HUES64 (cell line): ENCODE measurements at regions not wholly inside any gene's neighbourhood (a gene's known extent, or its start where the extent isn't known, plus 50 kb on each side); places are given as distances from the start of the nearest gene placed in this dataset.

Source experiments
- H3K27ac ChIP-seq: 2 replicates; pipeline ENCODE4 v1.7.0; 2013; ENCODE audit warnings: low read depth, low read length, inconsistent platforms
- H3K27me3 ChIP-seq: 2 replicates; pipeline ENCODE4 v1.6.1; 2013; ENCODE audit warnings: mild to moderate bottlenecking, low read length; ENCODE audit not compliant: insufficient read depth
- H3K36me3 ChIP-seq: 2 replicates; pipeline ENCODE4 v1.6.1; 2013; ENCODE audit warnings: mild to moderate bottlenecking, low read length; ENCODE audit not compliant: insufficient read depth
- H3K4me1 ChIP-seq: 2 replicates; pipeline ENCODE4 v1.6.1; 2013; ENCODE audit warnings: mild to moderate bottlenecking, low read length, moderate library complexity; ENCODE audit not compliant: insufficient read depth
- H3K4me3 ChIP-seq: 2 replicates; pipeline ENCODE4 v1.5.1; 2013; ENCODE audit warnings: mild to moderate bottlenecking, low read length, moderate library complexity
- H3K9ac ChIP-seq: 2 replicates; pipeline ENCODE4 v1.6.1; 2013; ENCODE audit warnings: mild to moderate bottlenecking, low read depth, low read length
- H3K9me3 ChIP-seq: 2 replicates; pipeline ENCODE4 v1.6.1; 2013; ENCODE audit warnings: low read depth, low read length; ENCODE audit not compliant: insufficient read depth
- WGBS: fragments of 150-250, 120-280 bp; methylation state at CpG from one replicate; pipeline ENCODE4 v1.1.7; 2013; ENCODE audit warnings: missing lambda C conversion rate; 5-methylcytosine and 5-hydroxymethylcytosine counted together

DNA sequence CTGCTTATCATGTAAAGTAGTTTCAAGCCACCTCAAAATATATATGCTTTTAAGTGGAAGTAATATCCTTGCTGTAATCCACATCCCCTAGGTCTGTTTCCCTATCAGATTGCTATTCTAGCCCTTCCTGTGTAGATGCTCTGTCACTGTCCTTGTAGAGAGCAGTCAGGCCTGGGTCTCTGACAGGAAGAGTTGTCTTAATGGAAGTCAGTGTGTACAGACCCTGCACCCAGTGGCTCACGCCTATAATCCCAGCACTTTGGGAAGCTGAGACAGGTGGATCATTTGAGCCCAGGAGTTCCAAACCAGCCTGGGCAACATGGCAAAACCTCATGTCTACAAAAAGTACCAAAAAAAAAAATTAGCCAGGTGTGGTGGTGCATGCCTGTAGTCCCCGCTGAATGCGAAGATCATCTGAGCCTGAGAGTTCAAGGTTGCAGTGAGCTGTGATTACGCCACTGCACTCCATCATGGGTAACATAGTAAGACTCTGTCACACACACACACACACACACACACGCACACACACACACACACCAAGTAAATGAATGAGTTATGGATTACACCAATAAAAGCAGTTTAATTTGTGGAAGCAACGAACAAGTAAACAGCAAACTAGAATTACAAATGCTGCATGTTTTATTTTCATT is 70.2 kb upstream of the DSC1 start:
- Histone ChIP-seq H3K9ac (no peak overlapping the region), H3K4me3 (no peak overlapping the region), H3K27ac (no peak overlapping the region), H3K27me3 (no peaks in the 10 kb centered on the region), H3K36me3 (no peaks in the 10 kb centered on the region), H3K4me1 (peaks cover 3% of the 10 kb centered on the region; the same call in 1 of the 2 replicates), H3K9me3 (no peaks in the 10 kb centered on the region)
- 94% methylated on average over 4 of the region's 6 CpGs for WGBS

DNA sequence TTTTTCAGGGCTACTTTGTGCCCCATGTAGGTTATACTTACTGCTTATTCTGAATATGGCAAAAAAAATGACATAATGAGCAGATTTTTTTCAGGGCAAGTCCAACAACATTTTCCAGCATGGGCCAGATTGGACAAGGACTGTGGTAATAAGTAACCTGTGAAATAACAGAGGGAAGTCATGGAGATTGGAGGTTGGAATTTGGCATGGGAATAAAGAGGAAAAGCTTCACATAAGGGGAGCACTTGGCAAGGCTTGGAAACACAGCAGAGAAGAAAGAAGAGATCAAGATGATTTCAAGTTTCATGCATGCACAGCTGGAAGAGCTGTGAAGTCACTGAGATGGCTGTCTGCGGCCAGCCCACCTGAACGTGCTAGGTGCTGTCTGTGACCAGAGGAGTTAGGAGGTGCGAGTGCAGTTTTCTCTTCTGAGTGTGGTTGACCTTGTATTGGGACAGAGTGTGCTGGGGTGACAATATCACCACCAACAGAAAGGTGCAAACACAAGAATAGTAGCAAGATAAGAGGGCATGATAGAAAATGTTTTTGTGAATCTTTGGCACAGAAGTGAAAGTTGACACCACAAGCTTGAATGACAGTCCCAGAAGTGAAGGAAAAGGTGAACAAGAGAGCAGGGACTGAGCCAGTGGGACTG is 71.1 kb upstream of the DSC1 start:
- H3K27me3 ChIP-seq = no peaks in the 10 kb centered on the region
- H3K4me1 ChIP-seq = peaks cover 3% of the 10 kb centered on the region; the same call in 1 of the 2 replicates
- no peaks in the 10 kb centered on the region for H3K36me3 ChIP-seq
- H3K9ac ChIP-seq = no peak overlapping the region
- 51% methylated on average over 3 of the region's 3 CpGs for WGBS
- H3K4me3 ChIP-seq = no peak overlapping the region
- H3K27ac ChIP-seq = no peak overlapping the region
- no peaks in the 10 kb centered on the region for H3K9me3 ChIP-seq

DNA sequence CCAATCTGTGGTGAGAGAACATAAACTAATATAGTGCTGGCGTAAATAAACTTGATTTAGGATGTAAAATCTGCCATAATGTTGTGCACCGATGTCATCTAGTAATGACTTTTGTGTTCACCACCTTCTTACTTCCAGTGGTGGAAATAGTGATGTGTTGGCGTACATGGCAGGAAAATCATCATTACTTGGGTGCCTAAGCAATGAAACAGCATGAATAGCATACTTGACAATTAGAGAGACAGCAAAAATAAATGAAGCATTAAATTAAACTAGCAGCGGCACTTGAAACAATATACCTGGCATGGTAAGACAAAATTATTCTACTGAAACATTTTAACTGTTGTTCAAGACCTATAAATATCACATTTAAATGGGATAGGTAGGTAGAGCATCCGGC is 73.2 kb upstream of the DSC1 start:
- H3K27ac ChIP-seq = no peak overlapping the region
- WGBS = 92% methylated on average over 5 of the region's 5 CpGs
- H3K9ac ChIP-seq = no peak overlapping the region

DNA sequence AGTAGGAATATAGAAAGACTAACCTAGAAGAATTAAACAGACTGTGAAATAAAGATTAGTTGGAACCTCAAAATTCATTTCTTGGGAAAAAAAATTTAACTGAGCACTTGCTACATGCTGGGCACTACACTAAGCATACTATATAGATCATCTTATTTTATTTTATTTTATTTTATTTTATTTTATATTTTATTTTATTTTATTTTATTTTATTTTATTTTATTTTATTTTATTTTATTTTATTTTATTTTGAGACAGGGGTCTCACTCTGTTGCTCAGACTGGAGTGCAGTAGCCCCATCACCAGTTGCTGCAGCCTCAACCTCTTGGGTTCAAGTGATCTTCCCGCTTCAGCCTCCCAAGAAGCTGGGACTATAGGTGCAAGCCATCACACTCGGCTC is 74.5 kb upstream of the DSC1 start:
- no peak overlapping the region for H3K27ac ChIP-seq
- 98% methylated on average over 2 of the region's 2 CpGs for WGBS
- H3K4me3 ChIP-seq = no peak overlapping the region
- no peaks in the 10 kb centered on the region for H3K27me3 ChIP-seq
- peaks cover 17% of the 10 kb centered on the region for H3K4me1 ChIP-seq
- no peaks in the 10 kb centered on the region for H3K36me3 ChIP-seq
- no peaks in the 10 kb centered on the region for H3K9me3 ChIP-seq
- H3K9ac ChIP-seq = no peak overlapping the region

More for the DNA sequence above, 73.2 kb upstream of the DSC1 start:
- Histone ChIP-seq H3K4me3 (no peak overlapping the region), H3K9me3 (no peaks in the 10 kb centered on the region), H3K36me3 (no peaks in the 10 kb centered on the region), H3K27me3 (no peaks in the 10 kb centered on the region), H3K4me1 (peaks cover 6% of the 10 kb centered on the region; the same call in 1 of the 2 replicates)

DNA sequence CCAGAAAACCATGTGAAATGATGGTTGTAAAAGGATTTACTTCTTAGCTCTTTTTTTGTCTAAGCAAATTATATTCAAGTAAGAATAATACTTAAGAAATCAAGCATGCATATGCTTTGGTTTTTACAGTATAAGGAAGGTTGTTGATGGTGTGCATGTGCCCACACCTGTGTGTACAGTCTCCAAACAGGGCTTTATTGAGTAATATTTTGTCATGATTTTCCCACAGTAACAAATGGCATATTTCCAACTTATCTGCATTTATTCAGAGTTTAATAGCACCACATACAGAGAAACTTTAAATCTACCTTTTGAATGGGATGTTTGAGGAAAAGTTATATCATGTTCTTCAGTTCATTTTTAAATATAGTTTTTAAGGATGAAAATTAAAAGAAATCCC is 76.5 kb upstream of the DSG1 start:
- Histone ChIP-seq H3K4me3 (no peak overlapping the region), H3K4me1 (peaks cover 55% of the 10 kb centered on the region), H3K27me3 (no peaks in the 10 kb centered on the region), H3K27ac (peak overlapping the region; percentile 7; the same call in 1 of the 2 replicates), H3K9ac (no peak overlapping the region), H3K9me3 (no peaks in the 10 kb centered on the region), H3K36me3 (no peaks in the 10 kb centered on the region)

DNA sequence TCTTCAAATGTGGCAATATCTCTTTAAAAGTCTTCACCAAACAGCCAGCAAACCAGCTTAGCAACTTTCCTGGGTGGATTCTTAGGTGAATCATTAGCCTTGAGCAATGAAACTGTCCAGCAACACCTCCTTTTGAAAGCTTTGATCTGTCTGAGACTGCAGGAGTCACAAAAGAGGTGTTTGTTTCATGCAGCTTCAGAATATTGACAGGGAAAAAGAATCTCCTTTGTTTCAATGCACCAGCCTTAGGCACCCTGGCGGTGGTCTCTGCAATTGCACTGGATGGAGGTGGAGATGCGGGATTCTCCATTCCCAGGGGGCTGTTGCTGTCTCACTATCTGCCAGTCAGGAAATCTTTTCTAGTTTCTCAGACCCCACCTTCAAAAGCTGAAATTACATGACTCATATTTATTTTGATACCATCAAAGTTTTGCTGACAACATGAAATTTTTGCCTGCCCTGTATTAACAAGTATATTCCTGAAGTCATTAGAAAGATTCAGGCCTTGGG is 76.0 kb upstream of the DSG1 start:
- no peak overlapping the region for H3K27ac ChIP-seq
- no peak overlapping the region for H3K4me3 ChIP-seq
- no peaks in the 10 kb centered on the region for H3K36me3 ChIP-seq
- no peak overlapping the region for H3K9ac ChIP-seq
- H3K27me3 ChIP-seq = no peaks in the 10 kb centered on the region
- H3K9me3 ChIP-seq = no peaks in the 10 kb centered on the region
- peaks cover 55% of the 10 kb centered on the region for H3K4me1 ChIP-seq
- 9% methylated on average over 2 of the region's 2 CpGs for WGBS

DNA sequence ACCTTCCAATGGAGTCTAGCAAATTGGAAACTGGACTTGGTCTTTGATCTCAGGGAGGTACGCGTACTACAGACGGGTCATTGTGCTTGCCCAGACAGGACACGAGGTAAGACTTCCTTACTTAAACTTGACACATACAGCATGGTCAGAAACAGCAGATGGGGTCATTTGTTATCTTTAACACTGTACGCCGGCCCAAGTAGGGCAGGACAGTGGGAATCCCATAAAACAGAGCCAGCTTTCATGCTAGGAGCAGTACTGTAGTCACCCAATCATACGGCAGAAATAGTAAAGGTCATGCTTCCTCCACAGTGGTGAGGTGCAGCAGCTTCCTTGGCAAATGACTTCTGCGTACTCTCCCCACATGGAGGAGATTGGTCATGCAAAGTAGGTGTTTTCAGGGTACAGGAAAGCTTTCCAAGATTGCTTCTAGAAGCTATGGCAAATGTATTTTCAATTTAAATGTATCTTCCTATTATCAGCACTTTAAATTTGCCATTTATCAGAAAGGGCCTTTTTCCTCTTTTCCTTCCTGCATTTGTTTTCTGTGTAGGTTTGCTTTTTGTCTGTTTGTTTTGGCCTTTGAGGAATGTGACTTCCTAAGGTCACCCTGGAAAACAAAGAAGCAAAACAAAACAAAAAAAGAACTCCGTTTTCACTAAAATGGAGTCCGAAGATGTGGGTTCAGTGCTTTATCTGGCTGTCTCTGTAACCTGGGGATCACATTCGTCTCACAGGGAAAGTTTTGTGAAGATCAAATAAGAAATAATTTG is 74.0 kb upstream of the DSG1 start:
- Histone ChIP-seq H3K27ac (peak overlapping the region; percentile 56), H3K36me3 (no peaks in the 10 kb centered on the region), H3K4me1 (peaks cover 55% of the 10 kb centered on the region), H3K27me3 (no peaks in the 10 kb centered on the region), H3K9me3 (no peaks in the 10 kb centered on the region), H3K4me3 (no peak overlapping the region), H3K9ac (peak overlapping the region; percentile 37; the same call in 1 of the 2 replicates)
- 81% methylated on average over 11 of the region's 11 CpGs for WGBS

DNA sequence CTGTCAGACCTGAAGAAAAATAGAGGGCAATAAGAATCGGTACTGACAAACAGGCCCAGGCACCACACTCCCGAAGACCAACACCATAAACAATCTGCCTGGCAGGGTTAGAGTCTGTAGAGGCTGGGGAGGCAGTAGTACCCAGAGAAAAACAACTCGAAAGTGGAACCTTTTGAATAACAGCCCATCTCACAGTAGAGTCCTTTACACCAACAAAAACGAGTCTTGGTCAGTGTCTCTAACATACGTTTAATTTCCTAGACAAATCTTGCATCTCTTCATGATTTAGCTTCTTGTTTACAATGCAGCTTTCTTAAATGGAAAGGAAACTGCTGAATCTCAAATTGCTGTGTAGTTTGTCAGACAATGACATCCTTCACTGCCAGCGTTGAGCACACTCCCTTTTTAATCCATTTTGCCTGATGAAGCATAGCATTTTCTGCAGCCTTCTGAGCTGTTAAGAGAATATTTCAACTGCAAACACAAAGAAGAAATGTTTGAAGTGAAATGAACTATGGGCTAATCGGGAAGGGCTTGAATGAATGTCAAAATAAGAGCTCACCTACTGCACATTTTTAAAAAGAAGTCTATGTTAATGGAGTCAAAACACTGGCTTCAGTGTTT is 73.1 kb upstream of the DSG1 start:
- Histone ChIP-seq H3K9me3 (no peaks in the 10 kb centered on the region), H3K36me3 (no peaks in the 10 kb centered on the region), H3K27me3 (no peaks in the 10 kb centered on the region), H3K4me3 (no peak overlapping the region), H3K9ac (peak overlapping the region; percentile 37; the same call in 1 of the 2 replicates), H3K4me1 (peaks cover 55% of the 10 kb centered on the region), H3K27ac (peak overlapping the region; percentile 56)
- 78% methylated on average over 6 of the region's 7 CpGs for WGBS

DNA sequence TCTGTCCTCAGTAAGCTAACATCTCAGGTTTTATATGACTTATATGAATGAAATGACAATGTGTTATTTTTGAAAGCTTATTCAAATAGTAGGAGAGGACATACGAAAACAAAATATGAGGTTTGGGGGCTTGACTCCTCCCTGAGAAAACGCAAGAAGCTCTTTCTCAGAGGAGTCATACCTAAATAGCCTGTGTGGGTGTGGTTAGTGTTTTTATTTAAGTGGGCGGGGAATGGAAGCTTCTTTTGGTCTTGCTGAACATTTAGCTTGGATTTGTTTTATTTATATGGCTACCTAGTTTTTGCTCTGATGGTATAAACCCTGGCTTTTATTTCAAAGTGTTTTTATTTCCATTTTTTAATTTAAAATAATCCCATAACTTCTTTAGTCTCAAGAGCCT is 72.1 kb upstream of the DSG1 start:
- no peaks in the 10 kb centered on the region for H3K9me3 ChIP-seq
- 84% methylated on average over 3 of the region's 3 CpGs for WGBS
- no peaks in the 10 kb centered on the region for H3K36me3 ChIP-seq
- no peak overlapping the region for H3K4me3 ChIP-seq
- H3K27me3 ChIP-seq = no peaks in the 10 kb centered on the region
- H3K9ac ChIP-seq = no peak overlapping the region
- no peak overlapping the region for H3K27ac ChIP-seq
- peaks cover 55% of the 10 kb centered on the region for H3K4me1 ChIP-seq

DNA sequence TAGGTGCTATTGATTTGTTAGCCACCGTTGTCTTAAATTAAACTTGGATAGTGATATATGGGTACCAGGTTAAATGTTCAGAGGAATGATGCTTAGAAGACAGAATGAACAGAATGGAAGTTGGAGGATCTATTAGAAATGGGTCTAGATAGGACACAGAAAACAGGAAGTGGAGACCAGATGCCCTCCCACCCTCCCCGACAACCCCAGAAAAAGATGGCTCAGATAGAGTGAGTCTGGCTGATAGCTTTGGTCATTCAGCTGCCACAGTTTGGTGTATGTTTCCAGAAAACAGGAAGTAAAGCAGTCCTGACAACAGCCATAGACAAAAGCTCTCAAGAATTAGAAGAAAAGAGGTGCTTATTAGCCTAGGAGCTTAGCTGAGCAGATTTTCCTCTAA is 71.5 kb upstream of the DSG1 start:
- 80% methylated on average over 2 of the region's 2 CpGs for WGBS
- Histone ChIP-seq H3K4me1 (peaks cover 51% of the 10 kb centered on the region), H3K9me3 (no peaks in the 10 kb centered on the region)

More for the DNA sequence above, 71.5 kb upstream of the DSG1 start:
- Histone ChIP-seq H3K27ac (no peak overlapping the region), H3K9ac (no peak overlapping the region), H3K27me3 (no peaks in the 10 kb centered on the region), H3K36me3 (no peaks in the 10 kb centered on the region), H3K4me3 (no peak overlapping the region)
